K562 (cell line): ENCODE measurements at regions not wholly inside any gene's neighbourhood (a gene's known extent, or its start where the extent isn't known, plus 50 kb on each side); places are given as distances from the start of the nearest gene placed in this dataset.
A peak's percentile ranks its signal among the peaks of the same experiment; 100 is the strongest.
"Not testable (repeated sequence)": the region's sequence is repeated elsewhere in the genome, so short reads cannot be mapped to it uniquely, and the experiment has no call there.

Experiments
- ATAC-seq: fragments of 200-7000 bp; cut with Tn5 transposase; 3 replicates; pipeline ENCODE4 v1.9.1; 2020; ENCODE audit warnings: moderate library complexity
- BruUV-seq: library from RNA; stranded (reverse); fragments of 400-500 nt; replicated peaks from 2 replicates; lab custom pipeline; 2021; lab: Mats Ljungman, UMichigan
- CTCF ChIA-PET: fragments of 300-600 bp; formaldehyde crosslinking; extraction: SDS; loops from one replicate; lab custom pipeline; 2021; ENCODE audit warnings: low intra/inter-chr PET ratio; lab: Yijun Ruan, JAX
- POLR2A ChIA-PET: fragments of 300-600, 350-650 bp; sonication (Branson Sonifier 250); formaldehyde crosslinking; extraction: SDS; loops from one replicate; lab custom pipeline; 2021; ENCODE audit warnings: antibody characterized with exemption, inconsistent platforms; lab: Yijun Ruan, JAX
- DNase-seq, 4 experiments: peaks; one replicate each; pipeline versions ENCODE4 v3.0.0 to v3.0.0-alpha.2; 2011 to 2018; ENCODE audit warnings: low spot score in 3 of 4, mixed read lengths in 3 of 4; ENCODE audit errors: extremely low read depth in 1 of 4
- FAIRE-seq: peaks from 2 replicates; lab custom pipeline; 2011; peaks lifted over from hg19 to GRCh38; lab: Jason Lieb, UNC
- H2AFZ ChIP-seq: 2 replicates; pipeline ENCODE4 v1.6.0; 2011; ENCODE audit warnings: low read depth, low read length, control low read depth, inconsistent platforms
- H3K27ac ChIP-seq: fragments of 200-600 bp; 3 replicates; pipeline ENCODE4 v1.8.0; 2011; ENCODE audit warnings: low read depth, mild to moderate bottlenecking, control low read depth, inconsistent platforms, low read length, moderate library complexity, mixed read lengths; ENCODE audit errors: extremely low read depth
- H3K27me3 ChIP-seq, 2 experiments: fragments of 300-600 bp in 1 of 2; 2 replicates in 1 of 2; 3 replicates in 1 of 2; pipeline versions ENCODE4 v1.6.0 to v1.8.0; 2011; ENCODE audit warnings: inconsistent platforms in 2 of 2, low read length in 2 of 2, mild to moderate bottlenecking in 1 of 2, mixed read lengths in 1 of 2, moderate library complexity in 1 of 2; ENCODE audit not compliant: control insufficient read depth in 2 of 2, insufficient read depth in 2 of 2
- H3K36me3 ChIP-seq: fragments of 300-600 bp; 3 replicates; pipeline ENCODE4 v1.8.0; 2011; ENCODE audit warnings: mild to moderate bottlenecking, low read length, inconsistent platforms; ENCODE audit not compliant: control insufficient read depth, insufficient read depth
- H3K4me1 ChIP-seq, 2 experiments: fragments of 200-600 bp in 1 of 2; replicated peaks in 1 of 2; 2 replicates in 1 of 2; 3 replicates in 1 of 2; pipeline versions ENCODE4 v1.5.1 to v1.8.0; 2011; ENCODE audit warnings: inconsistent platforms in 2 of 2, low read length in 2 of 2, mild to moderate bottlenecking in 1 of 2, mixed read lengths in 1 of 2, moderate library complexity in 1 of 2; ENCODE audit not compliant: control insufficient read depth in 2 of 2, insufficient read depth in 2 of 2
- H3K4me2 ChIP-seq: 2 replicates; pipeline ENCODE4 v1.6.1; 2011; ENCODE audit warnings: low read length, control low read depth, inconsistent platforms, mixed read lengths; ENCODE audit not compliant: insufficient read depth
- H3K4me3 ChIP-seq: fragments of 200-600 bp; sonication (generic), shearing (Covaris generic); 2 replicates; pipeline ENCODE4 v1.5.1; 2016; ENCODE audit warnings: control low read depth, inconsistent platforms
- H3K79me2 ChIP-seq: fragments of 200-600 bp; 3 replicates; pipeline ENCODE4 v1.8.0; 2011; ENCODE audit warnings: low read length, inconsistent platforms; ENCODE audit not compliant: control insufficient read depth, insufficient read depth
- H3K9ac ChIP-seq, 2 experiments: 2 replicates each; pipeline versions ENCODE4 v1.6.0 to v1.6.1; 2011; ENCODE audit warnings: low read depth in 2 of 2, low read length in 2 of 2, control low read depth in 1 of 2, inconsistent platforms in 1 of 2, mild to moderate bottlenecking in 1 of 2, mixed read lengths in 1 of 2; ENCODE audit not compliant: insufficient read depth in 1 of 2
- H3K9me1 ChIP-seq: one replicate; pipeline ENCODE4 v1.6.0; 2011; ENCODE audit warnings: inconsistent platforms, mild to moderate bottlenecking, low read length, moderate library complexity; ENCODE audit not compliant: control insufficient read depth, insufficient read depth
- H3K9me3 ChIP-seq: replicated peaks from 2 replicates; pipeline ENCODE4 v1.5.1; 2011; ENCODE audit warnings: low read depth, low read length, inconsistent platforms; ENCODE audit not compliant: control insufficient read depth, insufficient read depth
- H4K20me1 ChIP-seq: replicated peaks from 2 replicates; pipeline ENCODE4 v1.6.1; 2011; ENCODE audit warnings: low read length, inconsistent platforms, mixed read lengths; ENCODE audit not compliant: control insufficient read depth, insufficient read depth
- ARID1B ChIP-seq: fragments of 450-650 bp; IDR thresholded peaks from 2 replicates; pipeline ENCODE4 v1.6.1; 2016; ENCODE audit warnings: antibody characterized with exemption, mild to moderate bottlenecking, inconsistent platforms
- BACH1 ChIP-seq: fragments of 200-800 bp; sonication (Bioruptor generic); IDR thresholded peaks from 2 replicates; pipeline ENCODE4 v1.6.1; 2016; ENCODE audit warnings: missing genetic modification characterization, missing compliant biosample characterization
- C11orf30 ChIP-seq: fragments of 450-650 bp; IDR thresholded peaks from 2 replicates; pipeline ENCODE4 v1.6.1; 2016; ENCODE audit warnings: low read depth, mild to moderate bottlenecking
- DPF2 ChIP-seq: fragments of 450-650 bp; IDR thresholded peaks from 2 replicates; pipeline ENCODE4 v1.6.1; 2016
- EGR1 ChIP-seq: fragments of 450-650 bp; conservative IDR thresholded peaks from 2 replicates; pipeline ENCODE4 v1.6.1; 2017; ENCODE audit warnings: mild to moderate bottlenecking
- EHMT2 ChIP-seq: fragments of 450-650 bp; IDR thresholded peaks from 2 replicates; pipeline ENCODE4 v1.6.1; 2018; ENCODE audit warnings: antibody characterized with exemption
- FOSL1 ChIP-seq: fragments of 200-800 bp; sonication (Bioruptor generic); conservative IDR thresholded peaks from 2 replicates; pipeline ENCODE4 v1.6.1; 2016; ENCODE audit warnings: missing genetic modification characterization, missing compliant biosample characterization
- FOXJ2 ChIP-seq: fragments of 200-800 bp; sonication (Bioruptor generic); IDR thresholded peaks from 2 replicates; pipeline ENCODE4 v1.6.1; 2016; ENCODE audit warnings: missing genetic modification characterization, missing compliant biosample characterization
- FOXP1 ChIP-seq: sonication (generic); formaldehyde crosslinking; IDR thresholded peaks from 2 replicates; pipeline ENCODE4 v1.8.0; 2022; ENCODE audit warnings: mild to moderate bottlenecking, missing genetic modification reagents
- FOXP4 ChIP-seq: sonication (generic); formaldehyde crosslinking; IDR thresholded peaks from 2 replicates; pipeline ENCODE4 v1.8.0; 2022; ENCODE audit warnings: mild to moderate bottlenecking, missing genetic modification reagents, borderline replicate concordance
- JUN ChIP-seq, 2 experiments: sonication (generic) in 1 of 2; formaldehyde crosslinking in 1 of 2; IDR thresholded peaks; 2 replicates each; pipeline versions ENCODE4 v1.6.1 to v1.8.0; 2012 to 2022; ENCODE audit warnings: borderline replicate concordance in 2 of 2, mild to moderate bottlenecking in 2 of 2, improper control_type of control experiment in 1 of 2, low read depth in 1 of 2, low read length in 1 of 2, missing genetic modification reagents in 1 of 2
- JUND ChIP-seq, 2 experiments: IDR thresholded peaks; 2 replicates in 1 of 2; 3 replicates in 1 of 2; pipeline ENCODE4 v1.6.1; 2011; ENCODE audit warnings: borderline replicate concordance in 2 of 2, low read depth in 2 of 2, low read length in 2 of 2, improper control_type of control experiment in 1 of 2, missing biosample characterization in 1 of 2, missing genetic modification characterization in 1 of 2, missing genetic modification reagents in 1 of 2
- KLF1 ChIP-seq: fragments of 450-650 bp; IDR thresholded peaks from 2 replicates; pipeline ENCODE4 v1.6.1; 2016; ENCODE audit warnings: missing genetic modification characterization, missing compliant biosample characterization
- MBD2 ChIP-seq: sonication (generic); IDR thresholded peaks from 2 replicates; pipeline ENCODE4 v1.6.1; 2016; ENCODE audit warnings: low read depth, borderline replicate concordance
- MEIS2 ChIP-seq: fragments of 450-650 bp; IDR thresholded peaks from 2 replicates; pipeline ENCODE4 v1.6.1; 2014; ENCODE audit warnings: mild to moderate bottlenecking; ENCODE audit not compliant: partially characterized antibody
- NR2C2 ChIP-seq, 2 experiments: fragments of 200-800 bp in 1 of 2; sonication (Bioruptor generic) in 1 of 2; sonication (generic) in 1 of 2; formaldehyde crosslinking in 1 of 2; IDR thresholded peaks; 2 replicates each; pipeline versions ENCODE4 v1.6.1 to v1.8.0; 2016 to 2022; ENCODE audit warnings: mild to moderate bottlenecking in 1 of 2, missing compliant biosample characterization in 1 of 2, missing genetic modification characterization in 1 of 2, missing genetic modification reagents in 1 of 2
- NRF1 ChIP-seq, 2 experiments: fragments of 450-650 bp; IDR thresholded peaks in 1 of 2; conservative IDR thresholded peaks in 1 of 2; 2 replicates each; pipeline ENCODE4 v1.6.1; 2014; ENCODE audit warnings: mild to moderate bottlenecking in 2 of 2
- YY1 ChIP-seq, 3 experiments: IDR thresholded peaks; 2 replicates each; pipeline ENCODE4 v1.6.1; 2011; ENCODE audit warnings: low read length in 2 of 3, mild to moderate bottlenecking in 2 of 3, moderate library complexity in 2 of 3, borderline replicate concordance in 1 of 3, control low read depth in 1 of 3, low read depth in 1 of 3; ENCODE audit not compliant: insufficient read depth in 3 of 3, insufficient replicate concordance in 2 of 3, control insufficient read depth in 1 of 3, insufficient read length in 1 of 3; ENCODE audit errors: extremely low read depth in 1 of 3
- ZKSCAN1 ChIP-seq: fragments of 150-350 bp; IDR thresholded peaks from 2 replicates; pipeline ENCODE4 v1.6.1; 2016; ENCODE audit warnings: low read depth, low read length
- WGBS: fragments of 100-300 bp; shearing (Covaris generic); methylation state at CpG from one replicate; pipeline ENCODE4 v1.1.6; 2016; ENCODE audit warnings: low coverage, mixed read lengths; ENCODE audit not compliant: insufficient coverage; ENCODE audit errors: missing lambda C conversion rate; 5-methylcytosine and 5-hydroxymethylcytosine counted together
- in situ Hi-C: fragments of 300-500 bp; cut with MboI; formaldehyde crosslinking; loops from 4 replicates; pipeline ENCODE4 v1.15.0; 2018; ENCODE audit warnings: inconsistent platforms, mixed read lengths
- intact Hi-C: fragments of 100-400 bp; cut with micrococcal nuclease; formaldehyde crosslinking; loops from 2 replicates; pipeline ENCODE4 v1.14.2; 2022

GRCh38 chr10:30682377-30683199, 53.0 kb upstream of the LYZL2 start:
- H3K27me3 ChIP-seq; intact Hi-C loops; POLR2A ChIA-PET; H3K27ac ChIP-seq; H3K4me3 ChIP-seq; H3K9ac ChIP-seq; in situ Hi-C loops; H3K4me2 ChIP-seq; H3K79me2 ChIP-seq; H3K4me1 ChIP-seq; BruUV-seq; H3K9me1 ChIP-seq; H3K9me3 ChIP-seq; H2AFZ ChIP-seq; H4K20me1 ChIP-seq; CTCF ChIA-PET; H3K36me3 ChIP-seq; TF ChIP-seq JUN (CRISPR knock-in tag; IDR thresholded peaks at IDR 0.05; ENCODE audit: borderline replicate concordance); NR2C2 (CRISPR knock-in tag; IDR thresholded peaks at IDR 0.05): not testable (repeated sequence)
- ATAC-seq: peak; percentile 99
- FAIRE-seq: peak; percentile 90
- peak; percentile 65 to 82 (median 74) for DNase-seq
- WGBS: 3% methylated on average over 9 of the region's 9 CpGs
- TF ChIP-seq NRF1 (conservative IDR thresholded peaks at IDR 0.05 in 1 of 2, IDR thresholded peaks at IDR 0.05 in 1 of 2): 0 out of 4 replicates have a peak, but pooled peaks of 1 of the 2 experiments have one; percentile 16
- 0 out of 2 replicates have a peak, but pooled peaks have one; percentile 25 for TF ChIP-seq ZKSCAN1
- TF ChIP-seq JUN (IDR thresholded peaks at IDR 0.05; ENCODE audit: borderline replicate concordance, low read depth, low read length): peak; percentile 99
- peak; percentile 36; the same call in 1 of the 2 replicates for TF ChIP-seq FOXP1 (CRISPR knock-in tag)
- TF ChIP-seq MBD2: 0 out of 2 replicates have a peak, but pooled peaks have one; percentile 44
- TF ChIP-seq EHMT2: peak; percentile 93
- peak in 1 of 3 experiments; percentile 84 for TF ChIP-seq YY1 (IDR thresholded peaks at IDR 0.05; ENCODE audit: borderline replicate concordance in 1 of 3, control insufficient read depth in 1 of 3, extremely low read depth in 1 of 3, insufficient read depth in 3 of 3, insufficient read length in 1 of 3, insufficient replicate concordance in 2 of 3, low read depth in 1 of 3, low read length in 2 of 3)
- peak; percentile 65 for TF ChIP-seq EGR1
- peak; percentile 34; the same call in 1 of the 2 replicates for TF ChIP-seq C11orf30
- peak; percentile 98 for TF ChIP-seq JUND (IDR thresholded peaks at IDR 0.05; ENCODE audit: borderline replicate concordance, low read depth, low read length)
- peak; percentile 98 for TF ChIP-seq JUND (tag; IDR thresholded peaks at IDR 0.05; ENCODE audit: borderline replicate concordance, low read depth, low read length)
- peak; percentile 88; the same call in 1 of the 2 replicates for TF ChIP-seq FOXP4
- TF ChIP-seq DPF2: peak; percentile 95
- TF ChIP-seq FOXJ2 (tag): peak; percentile 89
- peak; percentile 91 for TF ChIP-seq ARID1B
- peak; percentile 34; the same call in 1 of the 2 replicates for TF ChIP-seq NR2C2 (tag; IDR thresholded peaks at IDR 0.05)
- TF ChIP-seq FOSL1 (tag): peak; percentile 99
- peak; percentile 93 for TF ChIP-seq KLF1
- peak; percentile 54 for TF ChIP-seq MEIS2
- TF ChIP-seq BACH1 (tag): peak; percentile 51; the same call in 1 of the 2 replicates
